ENCODE measurements at regions not wholly inside any gene's neighbourhood (a gene's known extent, or its start where the extent isn't known, plus 50 kb on each side); places are given as distances from the start of the nearest gene placed in this dataset.

DNA sequence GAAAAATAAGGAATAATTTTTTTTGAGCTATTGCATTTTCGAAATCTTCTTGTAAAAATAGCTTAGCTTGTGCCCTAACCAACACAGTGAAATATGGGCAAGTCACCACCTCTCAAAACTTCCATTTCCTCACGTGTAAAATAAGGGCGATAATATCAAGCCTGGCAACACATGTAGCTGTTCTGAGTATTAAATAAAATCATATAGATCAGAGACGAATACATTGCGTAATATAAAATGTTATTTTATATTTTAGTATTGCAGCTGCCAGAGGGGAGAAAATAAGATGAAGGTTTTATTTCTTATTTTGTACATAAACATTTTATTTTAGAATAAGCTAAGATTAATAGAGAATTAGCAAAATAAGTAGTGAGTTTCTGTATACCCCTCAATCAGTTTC is 85.9 kb downstream of the C21orf91 start (continued):
- TF ChIP-seq, protein P1, sequence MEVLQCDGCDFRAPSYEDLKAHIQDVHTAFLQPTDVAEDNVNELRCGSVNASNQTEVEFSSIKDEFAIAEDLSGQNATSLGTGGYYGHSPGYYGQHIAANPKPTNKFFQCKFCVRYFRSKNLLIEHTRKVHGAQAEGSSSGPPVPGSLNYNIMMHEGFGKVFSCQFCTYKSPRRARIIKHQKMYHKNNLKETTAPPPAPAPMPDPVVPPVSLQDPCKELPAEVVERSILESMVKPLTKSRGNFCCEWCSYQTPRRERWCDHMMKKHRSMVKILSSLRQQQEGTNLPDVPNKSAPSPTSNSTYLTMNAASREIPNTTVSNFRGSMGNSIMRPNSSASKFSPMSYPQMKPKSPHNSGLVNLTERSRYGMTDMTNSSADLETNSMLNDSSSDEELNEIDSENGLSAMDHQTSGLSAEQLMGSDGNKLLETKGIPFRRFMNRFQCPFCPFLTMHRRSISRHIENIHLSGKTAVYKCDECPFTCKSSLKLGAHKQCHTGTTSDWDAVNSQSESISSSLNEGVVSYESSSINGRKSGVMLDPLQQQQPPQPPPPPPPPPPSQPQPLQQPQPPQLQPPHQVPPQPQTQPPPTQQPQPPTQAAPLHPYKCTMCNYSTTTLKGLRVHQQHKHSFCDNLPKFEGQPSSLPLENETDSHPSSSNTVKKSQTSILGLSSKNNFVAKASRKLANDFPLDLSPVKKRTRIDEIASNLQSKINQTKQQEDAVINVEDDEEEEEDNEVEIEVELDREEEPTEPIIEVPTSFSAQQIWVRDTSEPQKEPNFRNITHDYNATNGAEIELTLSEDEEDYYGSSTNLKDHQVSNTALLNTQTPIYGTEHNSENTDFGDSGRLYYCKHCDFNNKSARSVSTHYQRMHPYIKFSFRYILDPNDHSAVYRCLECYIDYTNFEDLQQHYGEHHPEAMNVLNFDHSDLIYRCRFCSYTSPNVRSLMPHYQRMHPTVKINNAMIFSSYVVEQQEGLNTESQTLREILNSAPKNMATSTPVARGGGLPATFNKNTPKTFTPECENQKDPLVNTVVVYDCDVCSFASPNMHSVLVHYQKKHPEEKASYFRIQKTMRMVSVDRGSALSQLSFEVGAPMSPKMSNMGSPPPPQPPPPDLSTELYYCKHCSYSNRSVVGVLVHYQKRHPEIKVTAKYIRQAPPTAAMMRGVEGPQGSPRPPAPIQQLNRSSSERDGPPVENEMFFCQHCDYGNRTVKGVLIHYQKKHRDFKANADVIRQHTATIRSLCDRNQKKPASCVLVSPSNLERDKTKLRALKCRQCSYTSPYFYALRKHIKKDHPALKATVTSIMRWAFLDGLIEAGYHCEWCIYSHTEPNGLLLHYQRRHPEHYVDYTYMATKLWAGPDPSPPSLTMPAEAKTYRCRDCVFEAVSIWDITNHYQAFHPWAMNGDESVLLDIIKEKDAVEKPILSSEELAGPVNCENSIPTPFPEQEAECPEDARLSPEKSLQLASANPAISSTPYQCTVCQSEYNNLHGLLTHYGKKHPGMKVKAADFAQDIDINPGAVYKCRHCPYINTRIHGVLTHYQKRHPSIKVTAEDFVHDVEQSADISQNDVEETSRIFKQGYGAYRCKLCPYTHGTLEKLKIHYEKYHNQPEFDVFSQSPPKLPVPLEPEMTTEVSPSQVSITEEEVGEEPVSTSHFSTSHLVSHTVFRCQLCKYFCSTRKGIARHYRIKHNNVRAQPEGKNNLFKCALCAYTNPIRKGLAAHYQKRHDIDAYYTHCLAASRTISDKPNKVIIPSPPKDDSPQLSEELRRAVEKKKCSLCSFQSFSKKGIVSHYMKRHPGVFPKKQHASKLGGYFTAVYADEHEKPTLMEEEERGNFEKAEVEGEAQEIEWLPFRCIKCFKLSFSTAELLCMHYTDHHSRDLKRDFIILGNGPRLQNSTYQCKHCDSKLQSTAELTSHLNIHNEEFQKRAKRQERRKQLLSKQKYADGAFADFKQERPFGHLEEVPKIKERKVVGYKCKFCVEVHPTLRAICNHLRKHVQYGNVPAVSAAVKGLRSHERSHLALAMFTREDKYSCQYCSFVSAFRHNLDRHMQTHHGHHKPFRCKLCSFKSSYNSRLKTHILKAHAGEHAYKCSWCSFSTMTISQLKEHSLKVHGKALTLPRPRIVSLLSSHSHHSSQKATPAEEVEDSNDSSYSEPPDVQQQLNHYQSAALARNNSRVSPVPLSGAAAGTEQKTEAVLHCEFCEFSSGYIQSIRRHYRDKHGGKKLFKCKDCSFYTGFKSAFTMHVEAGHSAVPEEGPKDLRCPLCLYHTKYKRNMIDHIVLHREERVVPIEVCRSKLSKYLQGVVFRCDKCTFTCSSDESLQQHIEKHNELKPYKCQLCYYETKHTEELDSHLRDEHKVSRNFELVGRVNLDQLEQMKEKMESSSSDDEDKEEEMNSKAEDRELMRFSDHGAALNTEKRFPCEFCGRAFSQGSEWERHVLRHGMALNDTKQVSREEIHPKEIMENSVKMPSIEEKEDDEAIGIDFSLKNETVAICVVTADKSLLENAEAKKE (CRISPR knock-in tag; IDR thresholded peaks at IDR 0.05): no peak
- no peak for TF ChIP-seq CREB1 (CRISPR knock-in tag; IDR thresholded peaks at IDR 0.05; ENCODE audit: low read depth)
- no peak for TF ChIP-seq EZH2 (IDR thresholded peaks at IDR 0.05; ENCODE audit: low read depth, unreplicated experiment)
- TF ChIP-seq JUNB (IDR thresholded peaks at IDR 0.05; ENCODE audit: unreplicated experiment): no peak
- TF ChIP-seq ZNF331 (CRISPR knock-in tag; IDR thresholded peaks at IDR 0.05; ENCODE audit: low read depth): no peak

DNA sequence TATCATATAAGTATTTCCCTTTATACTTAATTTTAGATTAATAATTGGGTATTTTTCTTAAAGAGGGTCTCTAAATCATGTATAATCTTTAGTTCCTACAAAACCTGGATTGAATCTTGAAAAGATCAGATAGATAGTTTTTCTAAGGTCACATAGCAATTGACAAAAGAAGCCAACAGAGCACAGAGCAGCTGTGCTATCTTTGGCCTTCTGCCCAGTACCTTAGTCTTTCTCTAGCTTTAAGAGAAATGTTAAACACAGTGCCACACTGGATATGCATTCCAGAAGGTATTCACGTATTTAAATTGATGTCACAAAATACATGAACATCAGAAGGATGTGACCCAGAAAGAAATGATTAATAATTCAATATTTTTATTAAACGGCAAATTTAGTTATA is 86.8 kb downstream of the C21orf91 start:
- Mint-ChIP-seq H3K27ac (no peak overlapping the region), H3K36me3 (ENCODE audit: low read depth) (no peaks in the 10 kb centered on the region; the same call in 1 of the 3 replicates), H3K4me1 (no peaks in the 10 kb centered on the region), H3K27me3 (ENCODE audit: insufficient read depth, low read depth, poor library complexity) (no peaks in the 10 kb centered on the region), H3K4me3 (no peak overlapping the region), H3K9me3 (no peaks in the 10 kb centered on the region)
- H3K27me3 ChIP-seq (ENCODE audit: insufficient read depth): no peaks in the 10 kb centered on the region
- H3K4me2 ChIP-seq: no peak overlapping the region
- no peaks in the 10 kb centered on the region for H3K36me3 ChIP-seq (ENCODE audit: insufficient read depth)
- no peaks in the 10 kb centered on the region for H3K79me2 ChIP-seq (replicated peaks; ENCODE audit: insufficient read depth)
- ATAC-seq (no peak), DNase-seq (ENCODE audit: low spot score) (no peak)
- H3F3A ChIP-seq (replicated peaks; ENCODE audit: low read depth): no peaks in the 10 kb centered on the region
- no peaks in the 10 kb centered on the region for H3K9me2 ChIP-seq (ENCODE audit: insufficient read depth)
- H2AFZ ChIP-seq: no peak overlapping the region
- no peaks in the 10 kb centered on the region for H4K20me1 ChIP-seq (replicated peaks; ENCODE audit: insufficient read depth)
- TF ChIP-seq EZH2phosphoT487 (IDR thresholded peaks at IDR 0.05; ENCODE audit: unreplicated experiment): no peak
- TF ChIP-seq ZNF331 (CRISPR knock-in tag; IDR thresholded peaks at IDR 0.05; ENCODE audit: low read depth): no peak
- TF ChIP-seq, protein P1 (CRISPR knock-in tag; IDR thresholded peaks at IDR 0.05): no peak
- no peak for TF ChIP-seq EZH2 (IDR thresholded peaks at IDR 0.05; ENCODE audit: low read depth, unreplicated experiment)
- TF ChIP-seq POLR2AphosphoS5 (IDR thresholded peaks at IDR 0.05; ENCODE audit: low read depth): no peak
- TF ChIP-seq ZNF114 (CRISPR knock-in tag; IDR thresholded peaks at IDR 0.05): no peak
- TF ChIP-seq, protein P2, sequence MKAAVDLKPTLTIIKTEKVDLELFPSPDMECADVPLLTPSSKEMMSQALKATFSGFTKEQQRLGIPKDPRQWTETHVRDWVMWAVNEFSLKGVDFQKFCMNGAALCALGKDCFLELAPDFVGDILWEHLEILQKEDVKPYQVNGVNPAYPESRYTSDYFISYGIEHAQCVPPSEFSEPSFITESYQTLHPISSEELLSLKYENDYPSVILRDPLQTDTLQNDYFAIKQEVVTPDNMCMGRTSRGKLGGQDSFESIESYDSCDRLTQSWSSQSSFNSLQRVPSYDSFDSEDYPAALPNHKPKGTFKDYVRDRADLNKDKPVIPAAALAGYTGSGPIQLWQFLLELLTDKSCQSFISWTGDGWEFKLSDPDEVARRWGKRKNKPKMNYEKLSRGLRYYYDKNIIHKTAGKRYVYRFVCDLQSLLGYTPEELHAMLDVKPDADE (IDR thresholded peaks at IDR 0.05): no peak
- TF ChIP-seq CREB1 (CRISPR knock-in tag; IDR thresholded peaks at IDR 0.05; ENCODE audit: low read depth): no peak
- no peaks in the 10 kb centered on the region for H3K4me1 ChIP-seq (ENCODE audit: insufficient read depth)
- H3K4me3 ChIP-seq: no peak overlapping the region
- H3K27ac ChIP-seq (ENCODE audit: low read depth): no peak overlapping the region
